C4-2B (cell line): ENCODE measurements at regions not wholly inside any gene's neighbourhood (a gene's known extent, or its start where the extent isn't known, plus 50 kb on each side); places are given as distances from the start of the nearest gene placed in this dataset.

Source experiments
- H3K27ac ChIP-seq: fragments of 450-650 bp; 2 replicates; pipeline ENCODE4 v1.5.1; 2017
- CTCF ChIP-seq: fragments of 450-650 bp; conservative IDR thresholded peaks from 2 replicates; pipeline ENCODE4 v1.5.1; 2017; ENCODE audit warnings: mild to moderate bottlenecking
- ZFX ChIP-seq: fragments of 450-650 bp; IDR thresholded peaks from 2 replicates; pipeline ENCODE4 v1.6.1; 2017

- TF ChIP-seq ZFX = no peak
- no peak for TF ChIP-seq CTCF
- H3K27ac ChIP-seq = no peak overlapping the region
Measured at GRCh38 chr15:85972805-85973540, 106.7 kb upstream of the AGBL1 start.

DNA sequence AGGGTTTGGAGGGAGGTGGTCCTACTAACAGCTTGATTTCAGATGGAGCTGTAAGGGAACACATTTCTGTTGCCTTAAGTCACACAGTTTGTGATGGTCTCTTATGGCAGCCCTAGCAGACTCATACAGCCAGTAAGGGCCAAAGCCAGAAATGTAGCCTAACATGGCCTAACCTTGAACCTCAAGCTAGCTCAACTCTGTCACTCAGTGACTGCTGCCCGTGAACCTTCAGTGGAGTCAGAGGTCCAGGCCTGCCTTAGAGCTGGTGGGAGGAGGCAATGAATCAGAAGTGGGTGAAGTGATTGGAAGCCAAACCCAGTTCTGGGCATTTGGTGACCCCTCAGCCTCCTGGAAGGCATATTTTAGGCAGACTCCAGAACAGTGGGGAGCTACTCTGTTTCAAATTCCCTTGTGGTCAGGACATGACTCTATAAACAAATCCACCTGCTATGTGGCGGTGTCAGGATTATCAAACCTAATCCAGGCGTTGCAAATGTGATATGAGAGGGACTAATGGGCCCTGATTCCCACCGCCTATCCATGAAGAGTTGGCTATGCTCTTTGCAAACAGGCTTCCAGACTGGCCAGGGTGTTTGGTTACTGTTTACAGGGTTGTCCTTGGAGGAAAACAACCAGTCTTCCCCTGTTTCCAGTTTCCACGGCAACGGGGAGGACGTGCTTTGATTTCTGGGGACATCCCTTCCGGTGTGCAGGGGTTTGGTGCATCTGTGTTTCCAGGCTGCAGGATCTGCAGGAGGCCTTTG lies 105.9 kb upstream of the AGBL1 start:
- TF ChIP-seq ZFX (no peak), CTCF (no peak)
- H3K27ac ChIP-seq = no peak overlapping the region

DNA sequence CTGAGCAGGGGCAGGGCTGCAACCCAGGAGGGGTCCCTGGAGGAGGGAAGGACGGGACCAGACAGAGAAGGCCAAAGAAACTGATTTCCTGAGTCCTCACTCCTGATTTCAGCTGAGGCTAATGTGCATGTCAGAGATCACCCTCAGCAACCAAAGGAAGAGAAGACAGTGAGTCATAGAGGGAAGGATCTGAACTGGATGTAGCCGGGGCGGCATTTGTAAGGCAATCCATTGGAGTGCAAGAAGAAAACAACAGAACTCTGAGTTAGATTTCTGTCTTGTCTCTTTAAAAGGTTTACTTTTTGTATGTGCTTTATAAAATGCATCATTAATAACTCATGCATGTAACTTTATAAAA lies 105.3 kb upstream of the AGBL1 start:
- H3K27ac ChIP-seq = no peak overlapping the region
- no peak for TF ChIP-seq ZFX

DNA sequence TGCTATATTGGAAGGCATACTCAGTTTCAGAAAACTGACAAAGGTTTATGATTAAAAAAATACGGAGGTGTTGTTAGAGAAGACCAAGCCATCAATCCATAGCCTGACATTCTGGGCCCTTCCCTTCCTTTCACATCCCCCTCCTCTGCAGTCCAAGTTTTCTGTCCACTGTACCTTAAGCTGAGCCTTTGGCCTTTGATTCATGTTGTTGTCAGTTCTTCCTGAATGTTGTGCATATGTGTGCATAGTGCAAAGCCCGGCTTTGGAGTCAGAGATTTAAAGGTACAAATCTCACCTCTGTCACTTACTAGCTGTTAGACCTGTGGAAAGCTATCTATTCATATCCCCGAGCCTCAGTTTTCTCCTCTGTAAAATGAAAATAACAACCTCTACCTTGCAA lies 104.9 kb upstream of the AGBL1 start:
- no peak overlapping the region for H3K27ac ChIP-seq
- no peak for TF ChIP-seq CTCF

GRCh38 chr15:85976102-85976501 lies 103.6 kb upstream of the AGBL1 start:
- no peak overlapping the region for H3K27ac ChIP-seq
- TF ChIP-seq ZFX (no peak), CTCF (no peak)

DNA sequence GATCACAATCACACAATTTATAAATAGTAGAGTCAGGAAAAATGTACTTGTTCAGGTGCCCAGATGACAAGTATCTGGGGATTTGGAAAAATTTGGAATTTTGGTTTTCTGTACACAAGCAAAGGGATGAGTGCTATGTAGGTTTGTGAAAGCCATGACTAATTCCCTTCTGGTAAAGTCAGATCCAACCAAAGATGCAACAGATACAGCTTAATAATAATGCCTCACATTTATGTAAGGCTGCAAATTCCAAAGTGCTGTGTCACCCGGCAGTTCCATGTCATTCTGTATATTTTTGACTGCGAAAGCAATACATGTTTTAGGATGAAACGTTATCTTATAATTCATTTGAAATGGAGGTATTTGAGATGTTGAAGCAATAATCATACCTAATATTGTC lies 102.7 kb upstream of the AGBL1 start:
- H3K27ac ChIP-seq = no peak overlapping the region
- TF ChIP-seq ZFX = no peak

DNA sequence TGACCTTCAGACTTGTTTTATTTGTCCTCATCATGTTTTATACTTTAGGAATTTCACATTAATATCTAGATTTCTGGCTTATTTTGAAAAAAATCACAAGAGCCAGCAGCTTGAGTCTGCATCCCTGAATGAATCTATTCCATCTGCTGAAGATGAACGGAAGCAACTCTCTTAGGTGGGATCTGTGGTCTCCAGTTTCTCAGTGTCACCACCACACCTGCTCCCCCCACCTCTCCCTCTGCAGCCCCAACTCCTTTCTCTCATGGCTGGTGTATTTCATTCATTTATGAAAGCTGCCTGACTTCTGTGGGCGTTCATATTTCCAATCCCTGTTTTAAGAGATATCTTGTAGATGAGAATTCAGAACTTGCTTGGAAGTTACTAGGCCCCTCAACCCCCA lies 102.1 kb upstream of the AGBL1 start:
- H3K27ac ChIP-seq = no peak overlapping the region
- no peak for TF ChIP-seq ZFX
- TF ChIP-seq CTCF = no peak

DNA sequence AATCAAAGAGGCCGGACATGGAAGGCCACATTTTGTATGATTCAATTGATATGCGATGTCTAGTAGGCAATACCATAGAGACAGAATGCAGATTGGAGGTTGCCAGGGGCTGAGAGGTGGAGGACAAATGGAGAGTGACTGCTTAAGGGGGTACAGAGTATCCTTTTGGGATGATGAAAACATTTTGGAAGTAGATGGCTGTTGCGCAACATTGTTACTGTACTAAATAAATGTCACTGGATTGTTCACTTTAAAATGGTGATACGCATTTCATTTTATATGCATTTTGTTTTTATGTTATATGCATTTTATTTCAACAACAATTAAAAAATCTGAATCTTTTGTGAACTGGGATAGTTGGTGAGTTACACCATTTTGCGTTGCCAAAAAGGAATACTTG lies 99.7 kb upstream of the AGBL1 start:
- no peak overlapping the region for H3K27ac ChIP-seq
- TF ChIP-seq CTCF = no peak
- TF ChIP-seq ZFX = no peak
